GM12801 (cell line): ENCODE measurements at regions not wholly inside any gene's neighbourhood (a gene's known extent, or its start where the extent isn't known, plus 50 kb on each side); places are given as distances from the start of the nearest gene placed in this dataset.

ENCODE experiments used
- TF ChIP-seq, protein P1 (sequence below): IDR thresholded peaks from one replicate; pipeline ENCODE4 v1.5.1; 2011; ENCODE audit warnings: control low read depth; ENCODE audit not compliant: insufficient read length; ENCODE audit errors: extremely low read depth

DNA sequence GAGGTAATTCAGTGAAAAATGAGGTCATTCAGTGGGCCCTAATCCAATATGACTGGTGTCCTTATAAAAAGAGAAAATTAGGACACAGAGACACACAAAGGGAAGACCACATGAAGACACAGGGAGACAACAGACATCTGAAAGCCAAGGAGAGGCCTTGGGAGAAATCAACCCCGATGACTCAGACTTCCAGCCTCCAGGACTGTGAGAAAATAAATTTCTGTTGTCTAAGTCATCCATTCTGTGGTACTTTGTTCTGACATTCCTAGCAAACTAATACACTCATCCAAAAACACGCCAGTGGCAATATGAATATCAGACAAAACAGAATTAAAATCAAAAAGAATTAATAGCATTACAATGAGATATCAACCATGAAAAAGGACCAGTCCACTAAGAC, 303.7 kb downstream of the SS18 start:
- TF ChIP-seq, protein P1, sequence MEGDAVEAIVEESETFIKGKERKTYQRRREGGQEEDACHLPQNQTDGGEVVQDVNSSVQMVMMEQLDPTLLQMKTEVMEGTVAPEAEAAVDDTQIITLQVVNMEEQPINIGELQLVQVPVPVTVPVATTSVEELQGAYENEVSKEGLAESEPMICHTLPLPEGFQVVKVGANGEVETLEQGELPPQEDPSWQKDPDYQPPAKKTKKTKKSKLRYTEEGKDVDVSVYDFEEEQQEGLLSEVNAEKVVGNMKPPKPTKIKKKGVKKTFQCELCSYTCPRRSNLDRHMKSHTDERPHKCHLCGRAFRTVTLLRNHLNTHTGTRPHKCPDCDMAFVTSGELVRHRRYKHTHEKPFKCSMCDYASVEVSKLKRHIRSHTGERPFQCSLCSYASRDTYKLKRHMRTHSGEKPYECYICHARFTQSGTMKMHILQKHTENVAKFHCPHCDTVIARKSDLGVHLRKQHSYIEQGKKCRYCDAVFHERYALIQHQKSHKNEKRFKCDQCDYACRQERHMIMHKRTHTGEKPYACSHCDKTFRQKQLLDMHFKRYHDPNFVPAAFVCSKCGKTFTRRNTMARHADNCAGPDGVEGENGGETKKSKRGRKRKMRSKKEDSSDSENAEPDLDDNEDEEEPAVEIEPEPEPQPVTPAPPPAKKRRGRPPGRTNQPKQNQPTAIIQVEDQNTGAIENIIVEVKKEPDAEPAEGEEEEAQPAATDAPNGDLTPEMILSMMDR, result no peak

DNA sequence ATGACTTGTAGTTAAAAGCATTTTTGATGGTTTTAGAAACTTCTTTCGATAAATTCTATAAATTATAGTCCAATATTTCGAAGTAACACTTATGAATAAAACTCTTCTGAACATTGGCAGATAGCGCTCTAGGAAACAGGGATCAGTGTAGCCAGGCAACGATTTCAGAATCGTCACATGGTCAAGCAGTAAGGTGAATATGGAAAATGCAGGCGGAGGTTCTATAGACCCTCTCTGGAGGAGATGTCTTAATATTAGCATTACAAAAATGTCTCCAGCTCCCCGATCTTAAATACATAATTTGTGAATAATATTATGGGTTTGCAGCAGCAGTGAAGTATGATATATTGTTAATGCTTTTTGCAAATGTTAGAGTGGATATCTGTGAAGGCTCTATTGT, 310.3 kb downstream of the SS18 start:
- TF ChIP-seq, protein P1, result no peak

DNA sequence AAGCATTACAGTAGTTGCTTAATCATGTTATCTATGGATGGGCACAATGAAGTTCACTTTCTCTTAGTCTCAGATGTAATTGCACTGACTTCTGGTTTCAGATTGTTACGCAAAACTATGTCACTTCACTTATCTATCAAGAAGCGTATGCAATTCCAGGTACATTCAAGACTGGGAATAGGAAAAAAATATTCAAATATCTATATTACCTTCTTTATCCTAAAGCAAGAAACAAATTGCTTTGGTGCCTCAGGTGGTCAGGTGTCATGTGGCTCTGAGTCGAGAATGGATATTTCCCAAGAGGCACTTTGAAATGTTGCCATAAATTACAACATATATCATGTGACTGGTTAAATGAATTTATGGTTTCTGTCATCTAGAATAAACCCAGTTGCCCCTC, 318.6 kb downstream of the SS18 start:
- TF ChIP-seq, protein P1, result no peak

DNA sequence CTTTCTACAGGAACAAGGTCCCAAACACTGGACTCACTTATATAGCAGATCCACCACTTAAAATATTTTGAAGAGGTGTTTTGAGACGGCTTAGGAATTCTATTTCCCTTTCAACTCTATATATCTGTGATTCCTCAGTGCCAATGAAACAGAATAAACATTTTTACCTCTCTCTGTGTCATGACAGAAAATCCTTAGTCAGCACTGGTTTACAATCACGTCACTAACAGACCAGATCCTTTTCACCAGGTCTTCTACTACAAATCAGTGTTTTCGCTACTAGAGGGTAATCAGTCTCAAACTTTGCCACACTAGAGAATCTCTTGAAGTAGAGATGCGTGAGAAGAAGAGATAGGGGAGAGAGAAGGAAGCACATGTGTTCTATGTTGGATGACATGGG, 325.6 kb downstream of the SS18 start:
- TF ChIP-seq, protein P1, result no peak

DNA sequence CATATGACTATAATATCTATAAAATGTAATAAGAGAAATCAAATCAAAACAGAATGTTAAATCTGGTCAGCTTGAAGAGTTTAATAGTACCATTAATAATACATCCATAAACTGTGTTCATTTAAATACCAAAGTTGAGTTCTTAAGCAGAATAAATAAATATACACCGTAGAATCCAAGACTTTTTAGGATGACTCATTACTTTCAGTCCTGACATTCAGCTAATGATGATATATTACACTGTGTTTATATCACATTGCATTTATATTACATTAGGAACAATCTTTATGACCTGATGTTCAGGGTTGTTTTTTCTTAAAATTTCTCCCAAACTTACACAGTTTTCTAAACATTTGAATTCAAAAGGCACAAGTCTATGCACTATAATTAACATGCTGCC, 331.3 kb downstream of the SS18 start:
- TF ChIP-seq, protein P1, result no peak

DNA sequence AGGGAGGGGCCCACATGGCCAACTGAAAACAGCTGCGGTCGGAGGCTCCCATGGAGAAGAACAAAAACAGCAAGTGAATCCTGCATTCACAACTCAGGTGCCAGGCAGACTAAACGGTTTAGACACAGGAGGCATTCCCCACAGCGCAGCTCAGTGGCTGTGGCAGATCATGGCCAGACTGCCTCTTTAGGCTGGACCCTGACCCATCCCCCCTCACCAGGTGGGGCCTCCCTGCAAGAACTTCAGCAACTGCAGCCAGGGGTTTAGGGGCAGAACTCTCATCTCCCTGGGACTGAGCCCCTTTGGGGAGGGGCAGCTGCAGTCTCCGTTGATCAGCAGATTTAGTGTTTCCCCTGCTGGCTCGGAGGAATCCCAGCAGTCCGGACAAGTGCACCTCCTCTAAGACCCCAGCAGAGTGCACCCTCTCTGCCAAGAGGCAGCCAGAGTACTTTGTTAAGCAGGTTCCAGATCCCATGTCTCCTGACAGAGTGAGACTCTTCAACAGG, 346.7 kb downstream of the SS18 start:
- TF ChIP-seq, protein P1, result no peak

DNA sequence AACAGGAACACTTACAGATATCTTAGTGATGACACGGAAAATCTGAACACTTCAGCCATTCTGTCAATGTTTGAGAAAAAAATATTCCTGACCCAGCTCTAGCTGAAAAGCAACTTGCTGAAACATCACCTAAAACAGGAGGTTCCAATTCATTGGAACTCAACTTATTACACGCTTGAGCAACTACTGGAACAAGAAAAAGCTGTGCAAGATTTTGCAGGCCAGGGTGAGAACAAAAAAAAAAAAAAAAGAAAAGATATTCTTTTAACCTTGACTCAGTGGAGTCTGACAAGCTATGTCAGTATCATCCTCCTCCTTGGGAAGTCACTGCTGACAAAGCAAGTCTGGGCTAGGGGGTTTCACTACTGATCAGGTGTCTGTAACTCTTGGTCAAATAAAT, 351.0 kb downstream of the SS18 start:
- TF ChIP-seq, protein P1, result no peak
